Osteoblast (primary cell): ENCODE measurements at regions not wholly inside any gene's neighbourhood (a gene's known extent, or its start where the extent isn't known, plus 50 kb on each side); places are given as distances from the start of the nearest gene placed in this dataset.

ENCODE experiments used
- DNase-seq: peaks from one replicate; pipeline ENCODE4 v3.0.0; 2011; ENCODE audit warnings: low spot score, mixed read lengths; ENCODE audit not compliant: insufficient read length; ENCODE audit errors: missing footprints
- H2AFZ ChIP-seq: 2 replicates; pipeline ENCODE4 v1.6.0; 2011; ENCODE audit warnings: mild to moderate bottlenecking, low read length
- H3K27ac ChIP-seq: 2 replicates; pipeline ENCODE4 v1.5.1; 2011; ENCODE audit warnings: mild to moderate bottlenecking, low read depth, low read length, moderate library complexity
- H3K27me3 ChIP-seq: 2 replicates; pipeline ENCODE4 v1.6.0; 2012; ENCODE audit warnings: mild to moderate bottlenecking, control low read depth, inconsistent platforms, low read length, moderate library complexity; ENCODE audit not compliant: insufficient read depth
- H3K36me3 ChIP-seq: 2 replicates; pipeline ENCODE4 v1.5.1; 2011; ENCODE audit warnings: mild to moderate bottlenecking, low read length, control low read depth, moderate library complexity; ENCODE audit not compliant: insufficient read depth
- H3K4me1 ChIP-seq: 2 replicates; pipeline ENCODE4 v1.5.1; 2011; ENCODE audit warnings: mild to moderate bottlenecking, low read length, control low read depth, moderate library complexity; ENCODE audit not compliant: insufficient read depth
- H3K4me2 ChIP-seq: 2 replicates; pipeline ENCODE4 v1.6.0; 2011; ENCODE audit warnings: mild to moderate bottlenecking, low read length; ENCODE audit not compliant: insufficient read depth
- H3K4me3 ChIP-seq: fragments of 200-600 bp; sonication (generic); 3 replicates; pipeline ENCODE4 v1.5.1; 2012; ENCODE audit warnings: mild to moderate bottlenecking, low read length, inconsistent platforms; ENCODE audit not compliant: insufficient read depth
- H3K79me2 ChIP-seq: 2 replicates; pipeline ENCODE4 v1.6.0; 2012; ENCODE audit warnings: mild to moderate bottlenecking, low read length, control low read depth, inconsistent platforms; ENCODE audit not compliant: insufficient read depth
- H3K9me3 ChIP-seq: 2 replicates; pipeline ENCODE4 v1.5.1; 2011; ENCODE audit warnings: low read depth, low read length, control low read depth
- H4K20me1 ChIP-seq: 2 replicates; pipeline ENCODE4 v1.6.0; 2012; ENCODE audit warnings: mild to moderate bottlenecking, low read length, control low read depth; ENCODE audit not compliant: insufficient read depth
- TF ChIP-seq, protein P1 (sequence below): IDR thresholded peaks from 2 replicates; pipeline ENCODE4 v1.5.1; 2011; ENCODE audit warnings: mild to moderate bottlenecking, low read depth, low read length, moderate library complexity; ENCODE audit errors: extremely low read depth

DNA sequence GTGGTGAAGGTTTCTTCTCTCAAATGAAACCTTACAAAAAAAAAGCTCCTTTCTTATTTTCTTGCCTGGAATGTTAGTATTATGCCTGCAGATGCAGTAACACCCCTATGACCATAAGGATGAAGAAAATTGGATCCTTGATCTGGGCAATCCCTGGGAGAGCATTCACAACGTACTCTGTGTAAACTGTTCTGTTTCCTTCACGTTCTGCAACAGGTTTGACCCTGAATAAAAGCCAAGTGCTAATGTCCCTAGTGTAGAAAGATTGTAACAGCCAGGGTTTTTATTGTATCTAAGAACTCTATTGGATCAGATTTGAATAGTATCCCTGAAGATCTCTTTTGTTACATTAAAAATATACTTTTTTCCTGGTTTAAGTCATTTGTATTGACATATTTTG is 1639.6 kb upstream of the ACO1 start:
- no peak overlapping the region for H3K4me2 ChIP-seq
- H4K20me1 ChIP-seq: no peaks in the 10 kb centered on the region
- DNase-seq: no peak
- peaks cover 4% of the 10 kb centered on the region for H3K9me3 ChIP-seq
- no peak overlapping the region for H2AFZ ChIP-seq
- no peak overlapping the region for H3K4me3 ChIP-seq
- H3K79me2 ChIP-seq: no peaks in the 10 kb centered on the region
- H3K36me3 ChIP-seq: no peaks in the 10 kb centered on the region
- TF ChIP-seq, protein P1, sequence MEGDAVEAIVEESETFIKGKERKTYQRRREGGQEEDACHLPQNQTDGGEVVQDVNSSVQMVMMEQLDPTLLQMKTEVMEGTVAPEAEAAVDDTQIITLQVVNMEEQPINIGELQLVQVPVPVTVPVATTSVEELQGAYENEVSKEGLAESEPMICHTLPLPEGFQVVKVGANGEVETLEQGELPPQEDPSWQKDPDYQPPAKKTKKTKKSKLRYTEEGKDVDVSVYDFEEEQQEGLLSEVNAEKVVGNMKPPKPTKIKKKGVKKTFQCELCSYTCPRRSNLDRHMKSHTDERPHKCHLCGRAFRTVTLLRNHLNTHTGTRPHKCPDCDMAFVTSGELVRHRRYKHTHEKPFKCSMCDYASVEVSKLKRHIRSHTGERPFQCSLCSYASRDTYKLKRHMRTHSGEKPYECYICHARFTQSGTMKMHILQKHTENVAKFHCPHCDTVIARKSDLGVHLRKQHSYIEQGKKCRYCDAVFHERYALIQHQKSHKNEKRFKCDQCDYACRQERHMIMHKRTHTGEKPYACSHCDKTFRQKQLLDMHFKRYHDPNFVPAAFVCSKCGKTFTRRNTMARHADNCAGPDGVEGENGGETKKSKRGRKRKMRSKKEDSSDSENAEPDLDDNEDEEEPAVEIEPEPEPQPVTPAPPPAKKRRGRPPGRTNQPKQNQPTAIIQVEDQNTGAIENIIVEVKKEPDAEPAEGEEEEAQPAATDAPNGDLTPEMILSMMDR: no peak
- H3K4me1 ChIP-seq: no peaks in the 10 kb centered on the region
- H3K27ac ChIP-seq: no peak overlapping the region
- H3K27me3 ChIP-seq: no peaks in the 10 kb centered on the region

DNA sequence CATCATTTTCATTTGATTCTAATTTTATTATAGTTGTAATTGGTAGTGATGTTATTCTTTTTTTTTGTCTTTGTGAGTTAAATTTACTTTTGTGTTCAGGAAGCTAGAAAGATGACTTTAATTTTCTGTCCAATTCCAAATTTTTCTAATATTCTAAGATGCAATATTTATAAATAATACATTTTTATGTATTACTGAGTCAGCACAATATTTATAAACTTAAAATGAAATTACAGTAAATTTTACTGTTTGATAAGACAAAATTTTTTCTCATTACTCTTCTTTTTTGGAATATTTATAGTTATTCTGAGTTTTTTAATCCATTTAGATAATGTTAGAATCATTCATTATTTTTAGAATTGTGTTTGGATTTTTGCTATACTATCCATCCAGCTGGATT is 1637.9 kb upstream of the ACO1 start:
- Histone ChIP-seq H3K4me2 (no peak overlapping the region), H4K20me1 (no peaks in the 10 kb centered on the region), H3K36me3 (no peaks in the 10 kb centered on the region), H3K27ac (no peak overlapping the region), H3K79me2 (no peaks in the 10 kb centered on the region), H2AFZ (no peak overlapping the region), H3K4me1 (no peaks in the 10 kb centered on the region), H3K4me3 (no peak overlapping the region), H3K9me3 (peaks cover 4% of the 10 kb centered on the region), H3K27me3 (no peaks in the 10 kb centered on the region)
- no peak for DNase-seq
- TF ChIP-seq, protein P1: no peak

DNA sequence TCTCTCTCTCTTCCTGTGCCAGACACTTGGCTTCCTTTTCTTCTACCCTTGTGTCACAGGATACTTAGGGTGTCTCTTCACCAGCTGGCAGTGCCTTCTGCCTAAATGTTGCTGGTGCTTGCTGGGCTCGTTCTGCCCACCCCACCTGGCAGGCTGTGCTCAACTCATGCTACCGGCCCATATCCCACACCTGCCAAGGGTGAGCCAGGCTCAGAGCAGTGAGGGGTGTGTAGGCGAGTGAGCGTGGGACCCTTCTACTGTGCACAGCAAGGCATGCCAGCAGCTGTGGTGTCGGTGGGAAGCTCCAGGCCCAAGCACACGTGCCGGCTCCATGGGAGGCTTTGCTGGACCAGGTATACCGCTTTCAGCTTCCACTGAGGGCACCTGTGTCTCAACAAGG is 1626.7 kb upstream of the ACO1 start:
- TF ChIP-seq, protein P1: no peak
- Histone ChIP-seq H4K20me1 (no peaks in the 10 kb centered on the region), H3K27me3 (no peaks in the 10 kb centered on the region), H3K9me3 (peaks cover 3% of the 10 kb centered on the region), H3K4me1 (no peaks in the 10 kb centered on the region), H3K4me2 (no peak overlapping the region), H3K36me3 (no peaks in the 10 kb centered on the region), H3K4me3 (no peak overlapping the region), H3K79me2 (no peaks in the 10 kb centered on the region), H3K27ac (no peak overlapping the region), H2AFZ (no peak overlapping the region)
- DNase-seq: no peak

DNA sequence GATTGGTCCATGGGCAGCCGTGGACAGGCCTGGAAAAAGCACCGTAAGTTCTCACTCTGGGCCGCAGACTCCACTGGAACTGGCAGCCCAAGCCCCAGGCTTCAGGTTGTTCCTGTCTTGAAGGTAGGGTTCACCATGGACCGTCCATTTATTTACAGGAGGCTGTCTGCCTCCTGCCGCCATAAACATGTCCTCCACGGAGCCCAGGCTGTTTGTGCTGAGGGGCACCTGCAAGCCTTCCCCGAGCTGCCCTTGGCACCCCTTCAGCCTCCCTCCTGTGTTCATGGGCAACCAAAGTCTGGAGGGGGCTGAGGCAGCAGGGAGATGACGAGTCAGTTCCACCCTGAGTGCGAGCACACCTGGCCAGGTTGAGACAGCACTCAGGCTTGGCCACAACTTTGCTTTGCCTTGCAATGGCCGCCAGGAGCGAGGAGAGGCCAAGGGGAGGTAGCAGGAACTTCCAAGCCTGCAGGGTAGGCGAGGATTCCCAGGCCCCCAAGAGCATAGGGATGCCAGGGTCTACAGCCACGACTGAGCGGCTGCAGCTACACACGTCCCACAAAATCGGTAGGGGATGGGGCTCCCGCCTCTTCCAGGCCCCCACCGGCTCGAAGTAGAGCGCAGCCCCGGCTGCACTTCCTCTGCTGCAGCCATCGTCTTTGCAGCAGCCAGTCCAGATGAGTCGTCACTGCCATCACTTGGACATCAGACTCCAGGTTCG is 1625.6 kb upstream of the ACO1 start:
- Histone ChIP-seq H3K4me3 (no peak overlapping the region), H3K79me2 (no peaks in the 10 kb centered on the region), H3K36me3 (no peaks in the 10 kb centered on the region), H3K27ac (no peak overlapping the region), H3K9me3 (peaks cover 3% of the 10 kb centered on the region), H2AFZ (no peak overlapping the region), H4K20me1 (no peaks in the 10 kb centered on the region), H3K27me3 (no peaks in the 10 kb centered on the region), H3K4me2 (no peak overlapping the region), H3K4me1 (no peaks in the 10 kb centered on the region)
- DNase-seq: no peak
- TF ChIP-seq, protein P1: no peak
